A549 (cell line): ENCODE measurements at regions not wholly inside any gene's neighbourhood (a gene's known extent, or its start where the extent isn't known, plus 50 kb on each side); places are given as distances from the start of the nearest gene placed in this dataset.

ENCODE experiments used
- ATAC-seq, 2 experiments: fragments of 200-7000 bp in 1 of 2; fragments of >200 bp in 1 of 2; cut with Nextera tagmentation in 1 of 2; cut with Tn5 transposase in 1 of 2; 3 replicates each; pipeline versions ENCODE4 v1.8.0 to v1.9.1; 2018 to 2020; ENCODE audit warnings: mild to moderate bottlenecking in 1 of 2, moderate library complexity in 1 of 2
- CTCF ChIA-PET: fragments of 300-600 bp; sonication (Branson Sonifier 250); formaldehyde crosslinking; extraction: SDS; loops from one replicate; lab custom pipeline; 2021; ENCODE audit warnings: antibody characterized with exemption, inconsistent platforms; lab: Yijun Ruan, JAX
- POLR2A ChIA-PET: fragments of 350-600 bp; formaldehyde crosslinking; extraction: SDS; loops from one replicate; lab custom pipeline; 2021; ENCODE audit warnings: antibody characterized with exemption, inconsistent platforms; lab: Yijun Ruan, JAX
- DNase-seq, 2 experiments: peaks; one replicate each; pipeline versions ENCODE4 v3.0.0 to v3.0.0-alpha.2; 2011 to 2016; ENCODE audit warnings: low read depth in 1 of 2, low spot score in 1 of 2
- FAIRE-seq: peaks from 2 replicates; lab custom pipeline; 2011; peaks lifted over from hg19 to GRCh38; lab: Jason Lieb, UNC
- H3K27ac ChIP-seq, 2 experiments: fragments of >200 bp; sonication (Bioruptor Twin); formaldehyde crosslinking; 3 replicates each; pipeline ENCODE4 v1.5.1; 2016 to 2017
- H3K4me1 ChIP-seq: fragments of >200 bp; sonication (Bioruptor Twin); formaldehyde crosslinking; 3 replicates; pipeline ENCODE4 v1.6.1; 2016
- H3K4me2 ChIP-seq: fragments of >200 bp; sonication (Bioruptor Twin); formaldehyde crosslinking; 3 replicates; pipeline ENCODE4 v1.6.1; 2016
- H3K4me3 ChIP-seq: fragments of >200 bp; sonication (Bioruptor Twin); formaldehyde crosslinking; 3 replicates; pipeline ENCODE4 v1.5.1; 2016
- H3K9me3 ChIP-seq: fragments of >200 bp; sonication (Bioruptor Twin); formaldehyde crosslinking; 3 replicates; pipeline ENCODE4 v1.6.1; 2016
- ATOH8 ChIP-seq: fragments of 250-450 bp; sonication (Bioruptor Pico); IDR thresholded peaks from 2 replicates; pipeline ENCODE4 v1.5.0; 2020; ENCODE audit warnings: low read depth, mild to moderate bottlenecking, moderate library complexity
- BCL3 ChIP-seq: fragments of >200 bp; sonication (Bioruptor Twin); formaldehyde crosslinking; IDR thresholded peaks from 3 replicates; pipeline ENCODE4 v1.6.1; 2016
- CBX2 ChIP-seq: fragments of 200-600 bp; sonication (generic); IDR thresholded peaks from 2 replicates; pipeline ENCODE4 v1.6.1; 2016; ENCODE audit warnings: low read depth, mild to moderate bottlenecking, borderline replicate concordance
- CHD2 ChIP-seq: fragments of 150-350 bp; IDR thresholded peaks from 2 replicates; pipeline ENCODE4 v1.6.1; 2014; ENCODE audit warnings: low read length; ENCODE audit not compliant: partially characterized antibody
- EHMT2 ChIP-seq: fragments of 200-600 bp; sonication (generic); IDR thresholded peaks from 2 replicates; pipeline ENCODE4 v1.6.1; 2016; ENCODE audit warnings: antibody characterized with exemption, low read depth, mild to moderate bottlenecking, moderate library complexity
- ELK1 ChIP-seq: fragments of 150-350 bp; IDR thresholded peaks from 2 replicates; pipeline ENCODE4 v1.6.1; 2014; ENCODE audit warnings: low read depth, mild to moderate bottlenecking, low read length
- FOSL2 ChIP-seq, 2 experiments: fragments of 450-650 bp in 1 of 2; fragments of >200 bp in 1 of 2; sonication (Bioruptor Twin) in 1 of 2; formaldehyde crosslinking; IDR thresholded peaks; 2 replicates each; pipeline versions ENCODE4 v1.5.0 to v1.6.1; 2016 to 2020; ENCODE audit warnings: mild to moderate bottlenecking in 1 of 2, moderate library complexity in 1 of 2
- FOXS1 ChIP-seq: fragments of 250-450 bp; sonication (Bioruptor Pico); IDR thresholded peaks from 2 replicates; pipeline ENCODE4 v1.5.0; 2020; ENCODE audit warnings: mild to moderate bottlenecking, moderate library complexity
- GATA3 ChIP-seq: IDR thresholded peaks from 2 replicates; pipeline ENCODE4 v1.6.1; 2012; ENCODE audit warnings: borderline replicate concordance
- HDAC2 ChIP-seq: fragments of 200-600 bp; sonication (generic); IDR thresholded peaks from 2 replicates; pipeline ENCODE4 v1.6.1; 2016
- HEYL ChIP-seq: fragments of 250-450 bp; sonication (Bioruptor Pico); IDR thresholded peaks from 2 replicates; pipeline ENCODE4 v1.8.0; 2021; ENCODE audit warnings: mild to moderate bottlenecking, moderate library complexity
- HOXA7 ChIP-seq: fragments of 250-450 bp; sonication (Bioruptor Pico); IDR thresholded peaks from 2 replicates; pipeline ENCODE4 v1.5.0; 2020; ENCODE audit warnings: mild to moderate bottlenecking, moderate library complexity
- HOXB13 ChIP-seq: fragments of 250-450 bp; sonication (Bioruptor Pico); IDR thresholded peaks from 2 replicates; pipeline ENCODE4 v1.5.0; 2020; ENCODE audit warnings: low read depth, mild to moderate bottlenecking, moderate library complexity
- HOXB5 ChIP-seq: fragments of 250-450 bp; sonication (Bioruptor Pico); IDR thresholded peaks from 2 replicates; pipeline ENCODE4 v1.5.0; 2020; ENCODE audit warnings: mild to moderate bottlenecking, moderate library complexity
- JUN ChIP-seq, 2 experiments: fragments of >200 bp; sonication (Bioruptor Twin); formaldehyde crosslinking; IDR thresholded peaks; 2 replicates in 1 of 2; 3 replicates in 1 of 2; pipeline ENCODE4 v1.6.1; 2016 to 2017
- JUNB ChIP-seq: fragments of >200 bp; sonication (Bioruptor Twin); formaldehyde crosslinking; IDR thresholded peaks from 2 replicates; pipeline ENCODE4 v1.6.1; 2016
- KDM1A ChIP-seq: fragments of 200-600 bp; sonication (generic); IDR thresholded peaks from 2 replicates; pipeline ENCODE4 v1.6.1; 2016; ENCODE audit warnings: low read depth, mild to moderate bottlenecking
- MAZ ChIP-seq: fragments of 150-350 bp; IDR thresholded peaks from 2 replicates; pipeline ENCODE4 v1.6.1; 2014; ENCODE audit warnings: antibody characterized with exemption, low read depth, low read length, borderline replicate concordance
- NPAS2 ChIP-seq: fragments of 250-450 bp; sonication (Bioruptor Pico); IDR thresholded peaks from 2 replicates; pipeline ENCODE4 v1.8.0; 2022; ENCODE audit warnings: mild to moderate bottlenecking, moderate library complexity, borderline replicate concordance
- NR3C1 ChIP-seq: fragments of >200 bp; sonication (Bioruptor Twin); formaldehyde crosslinking; IDR thresholded peaks from 3 replicates; pipeline ENCODE4 v1.6.1; 2017
- POLR2AphosphoS2 ChIP-seq: conservative IDR thresholded peaks from 2 replicates; pipeline ENCODE4 v1.6.1; 2012; ENCODE audit warnings: low read length, improper control_type of control experiment, inconsistent platforms
- RFX5 ChIP-seq: fragments of 450-650 bp; IDR thresholded peaks from 2 replicates; pipeline ENCODE4 v1.7.1; 2014; ENCODE audit warnings: antibody characterized with exemption, mild to moderate bottlenecking, moderate library complexity
- RNF2 ChIP-seq: fragments of 200-600 bp; sonication (generic); IDR thresholded peaks from 2 replicates; pipeline ENCODE4 v1.6.1; 2016; ENCODE audit warnings: low read depth, mild to moderate bottlenecking, antibody characterized with exemption, moderate library complexity, borderline replicate concordance
- SMC3 ChIP-seq: fragments of >200 bp; sonication (Bioruptor Twin); formaldehyde crosslinking; IDR thresholded peaks from 3 replicates; pipeline ENCODE4 v1.6.1; 2018; ENCODE audit warnings: inconsistent platforms
- TFCP2L1 ChIP-seq: fragments of 250-450 bp; sonication (Bioruptor Pico); IDR thresholded peaks from 2 replicates; pipeline ENCODE4 v1.5.0; 2021; ENCODE audit warnings: mild to moderate bottlenecking
- USF2 ChIP-seq: fragments of 450-650 bp; IDR thresholded peaks from 2 replicates; pipeline ENCODE4 v1.6.1; 2014; ENCODE audit warnings: antibody characterized with exemption
- ZC3H11A ChIP-seq: fragments of 450-650 bp; IDR thresholded peaks from 2 replicates; pipeline ENCODE4 v1.6.1; 2014; ENCODE audit warnings: antibody characterized with exemption, mild to moderate bottlenecking
- ZFP36 ChIP-seq: fragments of 450-650 bp; IDR thresholded peaks from 2 replicates; pipeline ENCODE4 v1.6.1; 2014; ENCODE audit warnings: borderline replicate concordance; ENCODE audit not compliant: partially characterized antibody
- ZSCAN20 ChIP-seq: fragments of 250-450 bp; sonication (Bioruptor Pico); IDR thresholded peaks from 2 replicates; pipeline ENCODE4 v1.8.0; 2022; ENCODE audit warnings: mild to moderate bottlenecking, moderate library complexity
- WGBS: methylation state at CpG from one replicate; pipeline ENCODE4 v1.1.6; 2017; ENCODE audit errors: missing lambda C conversion rate; 5-methylcytosine and 5-hydroxymethylcytosine counted together
- TF ChIP-seq, protein P1 (sequence below): IDR thresholded peaks from 2 replicates; pipeline ENCODE4 v1.6.1; 2012
- TF ChIP-seq, protein P2 (sequence below): fragments of 200-600 bp; sonication (generic); IDR thresholded peaks from 2 replicates; pipeline ENCODE4 v1.6.1; 2016; ENCODE audit warnings: antibody characterized with exemption, mild to moderate bottlenecking, moderate library complexity

- H3K4me1 ChIP-seq: peaks cover 20% of the 10 kb centered on the region
- FAIRE-seq: no peak
- TF ChIP-seq EHMT2 (no peak), FOXS1 (CRISPR knock-in tag) (no peak), HEYL (no peak), HOXA7 (CRISPR knock-in tag) (no peak), NR3C1 (no peak), RNF2 (no peak), USF2 (no peak), HOXB5 (CRISPR knock-in tag) (no peak), MAZ (no peak), CHD2 (no peak), POLR2AphosphoS2 (no peak), GATA3 (no peak), CBX2 (no peak), JUN (IDR thresholded peaks at IDR 0.05) (no peak), ATOH8 (CRISPR knock-in tag) (no peak), ZFP36 (no peak), ELK1 (no peak), RFX5 (no peak), KDM1A (no peak)
- TF ChIP-seq, protein P1, sequence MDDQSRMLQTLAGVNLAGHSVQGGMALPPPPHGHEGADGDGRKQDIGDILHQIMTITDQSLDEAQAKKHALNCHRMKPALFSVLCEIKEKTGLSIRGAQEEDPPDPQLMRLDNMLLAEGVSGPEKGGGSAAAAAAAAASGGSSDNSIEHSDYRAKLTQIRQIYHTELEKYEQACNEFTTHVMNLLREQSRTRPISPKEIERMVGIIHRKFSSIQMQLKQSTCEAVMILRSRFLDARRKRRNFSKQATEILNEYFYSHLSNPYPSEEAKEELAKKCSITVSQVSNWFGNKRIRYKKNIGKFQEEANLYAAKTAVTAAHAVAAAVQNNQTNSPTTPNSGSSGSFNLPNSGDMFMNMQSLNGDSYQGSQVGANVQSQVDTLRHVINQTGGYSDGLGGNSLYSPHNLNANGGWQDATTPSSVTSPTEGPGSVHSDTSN: no peak
- 96% methylated on average over 6 of the region's 6 CpGs for WGBS
- no peak for ATAC-seq
- no peak overlapping the region for H3K27ac ChIP-seq
- POLR2A ChIA-PET: no interaction called here
- CTCF ChIA-PET: interaction anchor here (0.7 to 1.2 kb wide), 2 partner anchors 25 to 307 kb away, joined by 3 read pairs; no protein-coding TSS in a partner anchor
- no peak overlapping the region for H3K4me2 ChIP-seq
- no peak for DNase-seq
- no peak overlapping the region for H3K4me3 ChIP-seq
- no peaks in the 10 kb centered on the region for H3K9me3 ChIP-seq
Measured at GRCh38 chr2:134144081-134144596, 109.7 kb upstream of the MGAT5 start.

- FAIRE-seq (no peak), DNase-seq (no peak), ATAC-seq (no peak)
- no peaks in the 10 kb centered on the region for H3K9me3 ChIP-seq
- H3K4me3 ChIP-seq: no peak overlapping the region
- H3K27ac ChIP-seq: no peak overlapping the region
- H3K4me1 ChIP-seq: peaks cover 20% of the 10 kb centered on the region
- ChIA-PET CTCF (interaction anchor here (0.7 to 1.2 kb wide), 2 partner anchors 26 to 306 kb away, joined by 3 read pairs; no protein-coding TSS in a partner anchor), POLR2A (no interaction called here)
- H3K4me2 ChIP-seq: no peak overlapping the region
- WGBS: 83% methylated on average over 4 of the region's 4 CpGs
- TF ChIP-seq HDAC2: no peak
- TF ChIP-seq ZSCAN20 (CRISPR knock-in tag): no peak
- no peak for TF ChIP-seq TFCP2L1 (CRISPR knock-in tag)
- TF ChIP-seq HOXB13 (CRISPR knock-in tag): no peak
- TF ChIP-seq JUNB: no peak
- TF ChIP-seq FOSL2 (IDR thresholded peaks at IDR 0.05): no peak
- TF ChIP-seq FOSL2 (CRISPR knock-in tag; IDR thresholded peaks at IDR 0.05): no peak
- TF ChIP-seq NPAS2: no peak
- TF ChIP-seq ZC3H11A: no peak
- no peak for TF ChIP-seq SMC3
- TF ChIP-seq, protein P2, sequence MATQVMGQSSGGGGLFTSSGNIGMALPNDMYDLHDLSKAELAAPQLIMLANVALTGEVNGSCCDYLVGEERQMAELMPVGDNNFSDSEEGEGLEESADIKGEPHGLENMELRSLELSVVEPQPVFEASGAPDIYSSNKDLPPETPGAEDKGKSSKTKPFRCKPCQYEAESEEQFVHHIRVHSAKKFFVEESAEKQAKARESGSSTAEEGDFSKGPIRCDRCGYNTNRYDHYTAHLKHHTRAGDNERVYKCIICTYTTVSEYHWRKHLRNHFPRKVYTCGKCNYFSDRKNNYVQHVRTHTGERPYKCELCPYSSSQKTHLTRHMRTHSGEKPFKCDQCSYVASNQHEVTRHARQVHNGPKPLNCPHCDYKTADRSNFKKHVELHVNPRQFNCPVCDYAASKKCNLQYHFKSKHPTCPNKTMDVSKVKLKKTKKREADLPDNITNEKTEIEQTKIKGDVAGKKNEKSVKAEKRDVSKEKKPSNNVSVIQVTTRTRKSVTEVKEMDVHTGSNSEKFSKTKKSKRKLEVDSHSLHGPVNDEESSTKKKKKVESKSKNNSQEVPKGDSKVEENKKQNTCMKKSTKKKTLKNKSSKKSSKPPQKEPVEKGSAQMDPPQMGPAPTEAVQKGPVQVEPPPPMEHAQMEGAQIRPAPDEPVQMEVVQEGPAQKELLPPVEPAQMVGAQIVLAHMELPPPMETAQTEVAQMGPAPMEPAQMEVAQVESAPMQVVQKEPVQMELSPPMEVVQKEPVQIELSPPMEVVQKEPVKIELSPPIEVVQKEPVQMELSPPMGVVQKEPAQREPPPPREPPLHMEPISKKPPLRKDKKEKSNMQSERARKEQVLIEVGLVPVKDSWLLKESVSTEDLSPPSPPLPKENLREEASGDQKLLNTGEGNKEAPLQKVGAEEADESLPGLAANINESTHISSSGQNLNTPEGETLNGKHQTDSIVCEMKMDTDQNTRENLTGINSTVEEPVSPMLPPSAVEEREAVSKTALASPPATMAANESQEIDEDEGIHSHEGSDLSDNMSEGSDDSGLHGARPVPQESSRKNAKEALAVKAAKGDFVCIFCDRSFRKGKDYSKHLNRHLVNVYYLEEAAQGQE: no peak
- TF ChIP-seq FOXS1 (CRISPR knock-in tag): no peak
- no peak for TF ChIP-seq BCL3
- no peak for TF ChIP-seq NR3C1
Measured at GRCh38 chr2:134144651-134145050, 109.2 kb upstream of the MGAT5 start.
